K562 (cell line): ENCODE measurements at regions not wholly inside any gene's neighbourhood (a gene's known extent, or its start where the extent isn't known, plus 50 kb on each side); places are given as distances from the start of the nearest gene placed in this dataset.

Experiments used
- CTCF ChIP-seq, 3 experiments: IDR thresholded peaks in 2 of 3; conservative IDR thresholded peaks in 1 of 3; 2 replicates each; pipeline ENCODE4 v1.5.1; 2011 to 2012; ENCODE audit warnings: low read length in 3 of 3, mild to moderate bottlenecking in 3 of 3, control low read depth in 2 of 3, improper control_type of control experiment in 1 of 3, inconsistent platforms in 1 of 3, low read depth in 1 of 3, mixed read lengths in 1 of 3, moderate library complexity in 1 of 3; ENCODE audit not compliant: insufficient read depth in 2 of 3
- PCBP2 ChIP-seq: fragments of 200-400 bp; formaldehyde crosslinking; IDR thresholded peaks from 2 replicates; pipeline ENCODE4 v1.6.1; 2018; ENCODE audit warnings: low read length, low read depth, mild to moderate bottlenecking, moderate library complexity; ENCODE audit not compliant: poor library complexity, severe bottlenecking

- TF ChIP-seq PCBP2 (no peak), CTCF (IDR thresholded peaks at IDR 0.05 in 2 of 3, conservative IDR thresholded peaks at IDR 0.05 in 1 of 3; ENCODE audit: insufficient read depth in 2 of 3, low read depth in 1 of 3, low read length in 3 of 3) (no peak)
These were observed 206.4 kb upstream of the FERD3L start for GRCh38 chr7:19351341-19352304.
